ENCODE measurements at regions not wholly inside any gene's neighbourhood (a gene's known extent, or its start where the extent isn't known, plus 50 kb on each side); places are given as distances from the start of the nearest gene placed in this dataset.

GRCh38 chr10:28374036-28374435 lies 71.2 kb upstream of the MPP7 start:
- POLR2A ChIA-PET: no interaction called here
- in situ Hi-C loops (cut with MboI): no loop called here
- H3K79me2 ChIP-seq (ENCODE audit: control insufficient read depth, insufficient read depth, low read length): no peaks in the 10 kb centered on the region
- no peaks in the 10 kb centered on the region for H3K9me3 ChIP-seq (replicated peaks; ENCODE audit: control insufficient read depth, insufficient read depth, low read length)
- no TSS peak for BruUV-seq (replicated peaks)
- CTCF ChIA-PET: interaction anchor here (0.6 to 1.5 kb wide), 2 partner anchors 19 to 1009 kb away, joined by 3 to 5 read pairs; no protein-coding TSS in a partner anchor
- 0% methylated on average over 2 of the region's 2 CpGs for WGBS (ENCODE audit: insufficient coverage, insufficient replicate concordance, low lambda C conversion rate, missing lambda C conversion rate)
- TF ChIP-seq MAX (IDR thresholded peaks at IDR 0.05; ENCODE audit: low read depth, low read length) (no peak), PAX8 (IDR thresholded peaks at IDR 0.05) (no peak), POLR2AphosphoS5 (IDR thresholded peaks at IDR 0.05; ENCODE audit: low read length) (no peak), SRF (IDR thresholded peaks at IDR 0.05; ENCODE audit: low read depth in 2 of 2, low read length in 2 of 2) (no peak), NRF1 (conservative IDR thresholded peaks at IDR 0.05; ENCODE audit: low read depth, low read length) (no peak), FOXM1 (IDR thresholded peaks at IDR 0.05; ENCODE audit: low read depth, low read length) (no peak), ZBED1 (IDR thresholded peaks at IDR 0.05; ENCODE audit: borderline replicate concordance) (no peak), MEF2A (IDR thresholded peaks at IDR 0.05; ENCODE audit: insufficient read depth, low read depth, low read length) (no peak), PBX3 (IDR thresholded peaks at IDR 0.05; ENCODE audit: insufficient replicate concordance, low read depth, low read length) (no peak)
- SMC1A ChIA-PET (ENCODE audit: uncharacterized antibody, unreplicated experiment): no interaction called here
- H3K4me3 ChIP-seq: no peak overlapping the region
- DNase-seq (ENCODE audit: low read depth, low spot score) (no peak), FAIRE-seq (no peak), ATAC-seq (no peak)
- no peak overlapping the region for H2AFZ ChIP-seq (ENCODE audit: control insufficient read depth, low read depth, low read length)
- H3K27me3 ChIP-seq (replicated peaks in 1 of 2; ENCODE audit: control insufficient read depth in 2 of 2, insufficient read depth in 2 of 2, low read length in 1 of 2): no peaks in the 10 kb centered on the region
- H3K4me2 ChIP-seq (ENCODE audit: control insufficient read depth, insufficient read depth): no peak overlapping the region
- no peak overlapping the region for H3K27ac ChIP-seq (ENCODE audit: control insufficient read depth, insufficient read depth)
- H3K4me1 ChIP-seq (ENCODE audit: control insufficient read depth, insufficient read depth, low read length): no peaks in the 10 kb centered on the region
- H3K36me3 ChIP-seq (ENCODE audit: control insufficient read depth in 2 of 2, insufficient read depth in 2 of 2, low read length in 1 of 2): no peaks in the 10 kb centered on the region
- RAD21 ChIA-PET (ENCODE audit: unreplicated experiment): no interaction called here
- no peak overlapping the region for H3K9ac ChIP-seq (ENCODE audit: control insufficient read depth, insufficient read depth, low read length)
- no peaks in the 10 kb centered on the region for H4K20me1 ChIP-seq (ENCODE audit: control insufficient read depth, insufficient read depth)
- intact Hi-C loops (cut with micrococcal nuclease; ENCODE audit: unreplicated experiment): no loop called here

Data from GM12878 (cell line).